K562 (cell line): ENCODE measurements at regions not wholly inside any gene's neighbourhood (a gene's known extent, or its start where the extent isn't known, plus 50 kb on each side); places are given as distances from the start of the nearest gene placed in this dataset.

ENCODE experiments used
- ATAC-seq: fragments of 200-7000 bp; cut with Tn5 transposase; 3 replicates; pipeline ENCODE4 v1.9.1; 2020; ENCODE audit warnings: moderate library complexity
- BruUV-seq: library from RNA; stranded (reverse); fragments of 400-500 nt; replicated peaks from 2 replicates; lab custom pipeline; 2021; lab: Mats Ljungman, UMichigan
- CTCF ChIA-PET: fragments of 300-600 bp; formaldehyde crosslinking; extraction: SDS; loops from one replicate; lab custom pipeline; 2021; ENCODE audit warnings: low intra/inter-chr PET ratio; lab: Yijun Ruan, JAX
- POLR2A ChIA-PET: fragments of 300-600, 350-650 bp; sonication (Branson Sonifier 250); formaldehyde crosslinking; extraction: SDS; loops from one replicate; lab custom pipeline; 2021; ENCODE audit warnings: antibody characterized with exemption, inconsistent platforms; lab: Yijun Ruan, JAX
- DNase-seq, 4 experiments: peaks; one replicate each; pipeline versions ENCODE4 v3.0.0 to v3.0.0-alpha.2; 2011 to 2018; ENCODE audit warnings: low spot score in 3 of 4, mixed read lengths in 3 of 4; ENCODE audit errors: extremely low read depth in 1 of 4
- FAIRE-seq: peaks from 2 replicates; lab custom pipeline; 2011; peaks lifted over from hg19 to GRCh38; lab: Jason Lieb, UNC
- H2AFZ ChIP-seq: 2 replicates; pipeline ENCODE4 v1.6.0; 2011; ENCODE audit warnings: low read depth, low read length, control low read depth, inconsistent platforms
- H3K27ac ChIP-seq: fragments of 200-600 bp; 3 replicates; pipeline ENCODE4 v1.8.0; 2011; ENCODE audit warnings: low read depth, mild to moderate bottlenecking, control low read depth, inconsistent platforms, low read length, moderate library complexity, mixed read lengths; ENCODE audit errors: extremely low read depth
- H3K27me3 ChIP-seq, 2 experiments: fragments of 300-600 bp in 1 of 2; 2 replicates in 1 of 2; 3 replicates in 1 of 2; pipeline versions ENCODE4 v1.6.0 to v1.8.0; 2011; ENCODE audit warnings: inconsistent platforms in 2 of 2, low read length in 2 of 2, mild to moderate bottlenecking in 1 of 2, mixed read lengths in 1 of 2, moderate library complexity in 1 of 2; ENCODE audit not compliant: control insufficient read depth in 2 of 2, insufficient read depth in 2 of 2
- H3K36me3 ChIP-seq: fragments of 300-600 bp; 3 replicates; pipeline ENCODE4 v1.8.0; 2011; ENCODE audit warnings: mild to moderate bottlenecking, low read length, inconsistent platforms; ENCODE audit not compliant: control insufficient read depth, insufficient read depth
- H3K4me1 ChIP-seq, 2 experiments: fragments of 200-600 bp in 1 of 2; replicated peaks in 1 of 2; 2 replicates in 1 of 2; 3 replicates in 1 of 2; pipeline versions ENCODE4 v1.5.1 to v1.8.0; 2011; ENCODE audit warnings: inconsistent platforms in 2 of 2, low read length in 2 of 2, mild to moderate bottlenecking in 1 of 2, mixed read lengths in 1 of 2, moderate library complexity in 1 of 2; ENCODE audit not compliant: control insufficient read depth in 2 of 2, insufficient read depth in 2 of 2
- H3K4me2 ChIP-seq: 2 replicates; pipeline ENCODE4 v1.6.1; 2011; ENCODE audit warnings: low read length, control low read depth, inconsistent platforms, mixed read lengths; ENCODE audit not compliant: insufficient read depth
- H3K4me3 ChIP-seq: fragments of 200-600 bp; sonication (generic), shearing (Covaris generic); 2 replicates; pipeline ENCODE4 v1.5.1; 2016; ENCODE audit warnings: control low read depth, inconsistent platforms
- H3K79me2 ChIP-seq: fragments of 200-600 bp; 3 replicates; pipeline ENCODE4 v1.8.0; 2011; ENCODE audit warnings: low read length, inconsistent platforms; ENCODE audit not compliant: control insufficient read depth, insufficient read depth
- H3K9ac ChIP-seq, 2 experiments: 2 replicates each; pipeline versions ENCODE4 v1.6.0 to v1.6.1; 2011; ENCODE audit warnings: low read depth in 2 of 2, low read length in 2 of 2, control low read depth in 1 of 2, inconsistent platforms in 1 of 2, mild to moderate bottlenecking in 1 of 2, mixed read lengths in 1 of 2; ENCODE audit not compliant: insufficient read depth in 1 of 2
- H3K9me1 ChIP-seq: one replicate; pipeline ENCODE4 v1.6.0; 2011; ENCODE audit warnings: inconsistent platforms, mild to moderate bottlenecking, low read length, moderate library complexity; ENCODE audit not compliant: control insufficient read depth, insufficient read depth
- H3K9me3 ChIP-seq: replicated peaks from 2 replicates; pipeline ENCODE4 v1.5.1; 2011; ENCODE audit warnings: low read depth, low read length, inconsistent platforms; ENCODE audit not compliant: control insufficient read depth, insufficient read depth
- H4K20me1 ChIP-seq: replicated peaks from 2 replicates; pipeline ENCODE4 v1.6.1; 2011; ENCODE audit warnings: low read length, inconsistent platforms, mixed read lengths; ENCODE audit not compliant: control insufficient read depth, insufficient read depth
- BCL6 ChIP-seq: fragments of 250-450 bp; sonication (Bioruptor Pico); IDR thresholded peaks from 2 replicates; pipeline ENCODE4 v1.4.0; 2020
- CBFA2T2 ChIP-seq: fragments of 450-650 bp; conservative IDR thresholded peaks from 2 replicates; pipeline ENCODE4 v1.6.1; 2017; ENCODE audit warnings: mild to moderate bottlenecking
- CEBPB ChIP-seq: fragments of 450-650 bp; IDR thresholded peaks from 2 replicates; pipeline ENCODE4 v1.6.1; 2016; ENCODE audit warnings: missing genetic modification characterization, missing compliant biosample characterization
- CREB1 ChIP-seq, 2 experiments: sonication (generic) in 1 of 2; formaldehyde crosslinking in 1 of 2; IDR thresholded peaks; 2 replicates each; pipeline versions ENCODE4 v1.6.1 to v1.8.0; 2012 to 2022; ENCODE audit warnings: inconsistent platforms in 1 of 2, mild to moderate bottlenecking in 1 of 2, missing genetic modification reagents in 1 of 2, moderate library complexity in 1 of 2
- DEAF1 ChIP-seq: fragments of 450-650 bp; formaldehyde crosslinking; IDR thresholded peaks from 2 replicates; pipeline ENCODE4 v1.4.0; 2020; ENCODE audit warnings: mild to moderate bottlenecking, moderate library complexity
- DMBX1 ChIP-seq: fragments of 250-450 bp; sonication (Bioruptor Pico); IDR thresholded peaks from 2 replicates; pipeline ENCODE4 v1.8.0; 2022; ENCODE audit warnings: inconsistent platforms, mild to moderate bottlenecking, moderate library complexity, borderline replicate concordance
- FUS ChIP-seq: fragments of 200-400 bp; formaldehyde crosslinking; optimal IDR thresholded peaks from 2 replicates; pipeline ENCODE3; 2017; ENCODE audit warnings: low read depth, low read length
- GABPB2 ChIP-seq: fragments of 250-450 bp; sonication (Bioruptor Pico); conservative IDR thresholded peaks from 2 replicates; pipeline ENCODE4 v1.5.1; 2021; ENCODE audit warnings: mild to moderate bottlenecking
- GATAD2B ChIP-seq: fragments of 450-650 bp; IDR thresholded peaks from 2 replicates; pipeline ENCODE4 v1.6.1; 2017; ENCODE audit warnings: mild to moderate bottlenecking, borderline replicate concordance
- KDM1A ChIP-seq, 2 experiments: fragments of 450-650 bp; IDR thresholded peaks; 2 replicates each; pipeline ENCODE4 v1.6.1; 2016; ENCODE audit warnings: mild to moderate bottlenecking in 2 of 2
- KLF10 ChIP-seq: fragments of 250-450 bp; sonication (Bioruptor Pico); IDR thresholded peaks from 2 replicates; pipeline ENCODE4 v1.6.1; 2021; ENCODE audit warnings: matching md5 sums
- NFE2 ChIP-seq: IDR thresholded peaks from 2 replicates; pipeline ENCODE4 v1.6.1; 2014; ENCODE audit warnings: antibody characterized with exemption, low read depth
- STAG1 ChIP-seq: sonication (generic); formaldehyde crosslinking; IDR thresholded peaks from 2 replicates; pipeline ENCODE4 v1.5.0; 2020; ENCODE audit warnings: missing genetic modification reagents, borderline replicate concordance
- TCF7L2 ChIP-seq: fragments of 150-350 bp; IDR thresholded peaks from 2 replicates; pipeline ENCODE4 v1.6.1; 2016; ENCODE audit warnings: low read depth, mild to moderate bottlenecking, low read length, moderate library complexity
- U2AF2 ChIP-seq: fragments of 200-400 bp; formaldehyde crosslinking; optimal IDR thresholded peaks from 2 replicates; pipeline ENCODE3; 2017; ENCODE audit warnings: low read depth, mild to moderate bottlenecking, low read length
- YBX1 ChIP-seq: fragments of 450-650 bp; IDR thresholded peaks from 2 replicates; pipeline ENCODE4 v1.7.1; 2016; ENCODE audit warnings: mild to moderate bottlenecking
- ZNF3 ChIP-seq: fragments of 250-450 bp; sonication (Bioruptor Pico); IDR thresholded peaks from 2 replicates; pipeline ENCODE4 v1.5.0; 2021; ENCODE audit warnings: mild to moderate bottlenecking, moderate library complexity
- ZNF408 ChIP-seq: fragments of 250-450 bp; sonication (Bioruptor Pico); IDR thresholded peaks from 2 replicates; pipeline ENCODE4 v1.4.0; 2020; ENCODE audit warnings: low read depth, mild to moderate bottlenecking, moderate library complexity
- ZNF431 ChIP-seq: sonication (generic); formaldehyde crosslinking; IDR thresholded peaks from 2 replicates; pipeline ENCODE4 v1.8.0; 2022; ENCODE audit warnings: mild to moderate bottlenecking, missing genetic modification reagents
- ZNF507 ChIP-seq: conservative IDR thresholded peaks from 2 replicates; pipeline ENCODE4 v1.6.1; 2017; ENCODE audit warnings: missing genetic modification characterization, missing compliant biosample characterization
- in situ Hi-C: fragments of 300-500 bp; cut with MboI; formaldehyde crosslinking; loops from 4 replicates; pipeline ENCODE4 v1.15.0; 2018; ENCODE audit warnings: inconsistent platforms, mixed read lengths
- intact Hi-C: fragments of 100-400 bp; cut with micrococcal nuclease; formaldehyde crosslinking; loops from 2 replicates; pipeline ENCODE4 v1.14.2; 2022
- TF ChIP-seq, protein P1 (sequence below), 2 experiments: IDR thresholded peaks; 2 replicates each; pipeline ENCODE4 v1.6.1; 2011; ENCODE audit warnings: borderline replicate concordance in 1 of 2, control low read depth in 1 of 2, low read depth in 1 of 2, low read length in 1 of 2, mild to moderate bottlenecking in 1 of 2, mixed read lengths in 1 of 2, moderate library complexity in 1 of 2; ENCODE audit not compliant: insufficient read depth in 1 of 2, insufficient read length in 1 of 2, poor library complexity in 1 of 2, severe bottlenecking in 1 of 2; ENCODE audit errors: extremely low read depth in 1 of 2
- TF ChIP-seq, protein P2 (sequence below): fragments of 450-650 bp; formaldehyde crosslinking; IDR thresholded peaks from 2 replicates; pipeline ENCODE4 v1.4.0; 2020; ENCODE audit warnings: mild to moderate bottlenecking, mixed read lengths

DNA sequence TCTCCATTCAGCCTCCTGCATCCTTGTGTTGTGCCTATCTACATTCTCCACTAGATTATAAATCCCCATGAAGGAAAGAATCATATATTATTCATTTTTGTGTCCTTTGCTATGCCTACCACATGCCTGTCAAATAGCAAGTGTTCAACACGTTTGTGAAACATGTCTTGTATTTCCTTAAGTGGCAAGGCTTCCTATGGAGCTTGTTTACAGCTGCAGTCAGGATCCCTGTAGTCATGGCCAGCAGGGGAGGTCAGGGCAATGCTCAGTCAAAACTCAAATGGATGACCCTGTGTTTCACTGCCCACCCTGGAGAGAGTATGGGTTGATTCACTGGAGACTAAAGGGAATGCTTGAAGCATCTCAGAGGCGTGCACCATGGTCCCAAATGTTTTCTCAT lies 191.7 kb upstream of the ATP11B start (continued):
- TF ChIP-seq GATAD2B: no peak
- TF ChIP-seq DEAF1 (CRISPR knock-in tag): no peak
- TF ChIP-seq U2AF2: no peak
- no peak for TF ChIP-seq CEBPB
- no peak for TF ChIP-seq CBFA2T2
- TF ChIP-seq, protein P1, sequence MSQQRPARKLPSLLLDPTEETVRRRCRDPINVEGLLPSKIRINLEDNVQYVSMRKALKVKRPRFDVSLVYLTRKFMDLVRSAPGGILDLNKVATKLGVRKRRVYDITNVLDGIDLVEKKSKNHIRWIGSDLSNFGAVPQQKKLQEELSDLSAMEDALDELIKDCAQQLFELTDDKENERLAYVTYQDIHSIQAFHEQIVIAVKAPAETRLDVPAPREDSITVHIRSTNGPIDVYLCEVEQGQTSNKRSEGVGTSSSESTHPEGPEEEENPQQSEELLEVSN (IDR thresholded peaks at IDR 0.05; ENCODE audit: borderline replicate concordance in 1 of 2, extremely low read depth in 1 of 2, insufficient read depth in 1 of 2, insufficient read length in 1 of 2, low read depth in 1 of 2, low read length in 1 of 2, poor library complexity in 1 of 2, severe bottlenecking in 1 of 2): no peak
- no peak for TF ChIP-seq STAG1
- TF ChIP-seq CREB1 (IDR thresholded peaks at IDR 0.05): no peak
- TF ChIP-seq CREB1 (CRISPR knock-in tag; IDR thresholded peaks at IDR 0.05): no peak
- TF ChIP-seq, all 486 proteins: peak for 0

GRCh38 chr3:182603501-182603900 lies 189.8 kb upstream of the ATP11B start:
- ATAC-seq (no peak), DNase-seq (no peak), FAIRE-seq (peak; percentile 6)
- no peak overlapping the region for H3K9ac ChIP-seq
- no peak overlapping the region for H3K27ac ChIP-seq
- no peaks in the 10 kb centered on the region for H3K36me3 ChIP-seq
- H3K4me1 ChIP-seq: no peaks in the 10 kb centered on the region
- no peaks in the 10 kb centered on the region for H4K20me1 ChIP-seq
- H3K4me3 ChIP-seq: no peak overlapping the region
- BruUV-seq: no TSS peak
- H3K79me2 ChIP-seq: no peaks in the 10 kb centered on the region
- intact Hi-C loops (no loop called here), in situ Hi-C loops (no loop called here)
- ChIA-PET POLR2A (no interaction called here), CTCF (no interaction called here)
- no peak overlapping the region for H3K4me2 ChIP-seq
- no peaks in the 10 kb centered on the region for H3K9me3 ChIP-seq
- H3K27me3 ChIP-seq: peaks cover 1 to 4% of the 10 kb centered on the region in 2 experiments; a peak in 3 of 5 replicates
- no peak overlapping the region for H2AFZ ChIP-seq
- no peaks in the 10 kb centered on the region for H3K9me1 ChIP-seq
- TF ChIP-seq KLF10 (CRISPR knock-in tag): no peak
- no peak for TF ChIP-seq DMBX1 (CRISPR knock-in tag)
- no peak for TF ChIP-seq FUS
- TF ChIP-seq TCF7L2: no peak
- no peak for TF ChIP-seq GABPB2
- TF ChIP-seq ZNF431 (CRISPR knock-in tag): no peak
- TF ChIP-seq KDM1A (IDR thresholded peaks at IDR 0.05): no peak
- no peak for TF ChIP-seq NFE2
- TF ChIP-seq BCL6 (CRISPR knock-in tag): no peak
- no peak for TF ChIP-seq ZNF408 (CRISPR knock-in tag)
- TF ChIP-seq YBX1: no peak
- TF ChIP-seq ZNF3 (CRISPR knock-in tag): no peak
- TF ChIP-seq, protein P2, sequence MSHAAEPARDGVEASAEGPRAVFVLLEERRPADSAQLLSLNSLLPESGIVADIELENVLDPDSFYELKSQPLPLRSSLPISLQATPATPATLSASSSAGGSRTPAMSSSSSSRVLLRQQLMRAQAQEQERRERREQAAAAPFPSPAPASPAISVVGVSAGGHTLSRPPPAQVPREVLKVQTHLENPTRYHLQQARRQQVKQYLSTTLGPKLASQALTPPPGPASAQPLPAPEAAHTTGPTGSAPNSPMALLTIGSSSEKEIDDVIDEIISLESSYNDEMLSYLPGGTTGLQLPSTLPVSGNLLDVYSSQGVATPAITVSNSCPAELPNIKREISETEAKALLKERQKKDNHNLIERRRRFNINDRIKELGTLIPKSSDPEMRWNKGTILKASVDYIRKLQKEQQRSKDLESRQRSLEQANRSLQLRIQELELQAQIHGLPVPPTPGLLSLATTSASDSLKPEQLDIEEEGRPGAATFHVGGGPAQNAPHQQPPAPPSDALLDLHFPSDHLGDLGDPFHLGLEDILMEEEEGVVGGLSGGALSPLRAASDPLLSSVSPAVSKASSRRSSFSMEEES (CRISPR knock-in tag): no peak
- no peak for TF ChIP-seq ZNF507
